Embryonic facial prominence (tissue), 1 donor: ENCODE measurements at regions not wholly inside any gene's neighbourhood (a gene's known extent, or its start where the extent isn't known, plus 50 kb on each side); places are given as distances from the start of the nearest gene placed in this dataset.

ENCODE experiments used
- DNase-seq: peaks from one replicate; pipeline ENCODE4 v3.0.0-alpha.2; 2016; ENCODE audit errors: extremely low spot score

DNA sequence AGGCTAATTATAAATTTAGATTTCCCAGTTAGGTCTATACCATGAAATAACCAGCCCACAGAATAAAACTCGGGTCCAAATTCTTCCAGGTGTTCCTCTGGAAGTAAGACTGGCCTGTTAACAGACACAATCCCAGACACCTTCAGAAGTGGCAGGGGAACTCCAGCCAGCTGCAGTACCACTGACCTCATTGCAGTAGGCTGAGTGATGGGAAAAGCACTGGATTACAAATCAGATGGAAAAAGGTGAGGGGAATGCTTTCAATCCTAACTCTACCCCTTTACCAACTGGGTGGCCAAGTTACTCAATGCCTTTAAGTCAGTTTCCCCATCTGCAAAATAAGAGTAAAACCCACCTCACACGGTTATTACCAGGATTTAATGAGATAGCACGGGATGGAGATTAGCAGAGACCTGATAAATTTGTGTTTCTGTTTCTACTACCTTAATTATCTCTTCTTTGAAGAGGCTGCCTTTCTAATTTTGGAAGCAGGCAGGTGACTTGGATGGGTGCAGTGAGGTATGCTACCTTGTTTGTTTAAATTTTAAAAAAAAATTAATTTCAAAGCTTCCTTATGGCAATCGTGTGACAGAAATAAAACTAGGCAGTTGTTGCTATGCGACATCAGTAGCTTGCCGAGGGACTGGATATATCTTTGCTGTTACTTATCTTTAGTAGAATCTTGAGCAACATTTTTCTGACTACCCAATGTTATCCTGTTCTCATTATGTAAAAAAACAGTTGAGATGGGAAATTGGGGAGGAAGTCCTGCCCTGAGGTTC lies 167.3 kb upstream of the GRIN2B start:
- no peak for DNase-seq

DNA sequence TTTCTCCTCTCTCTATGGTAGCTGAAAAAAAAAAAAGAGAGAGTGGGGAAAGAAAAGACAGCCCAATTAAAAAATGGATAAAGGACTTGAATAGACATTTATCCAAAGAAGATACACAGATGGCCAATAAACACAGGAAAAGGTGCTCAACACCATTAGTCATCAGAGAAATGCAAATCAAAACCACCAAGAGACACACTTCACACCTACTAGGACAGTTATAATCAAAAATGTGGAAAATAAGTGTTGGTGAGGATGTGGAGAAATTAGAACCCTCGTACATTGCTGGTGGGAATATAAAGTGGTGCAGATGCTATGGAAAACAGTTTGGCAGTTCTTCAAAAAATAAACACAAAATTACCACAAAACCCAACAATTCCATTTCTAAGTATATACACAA lies 172.4 kb upstream of the GRIN2B start:
- DNase-seq, result no peak

DNA sequence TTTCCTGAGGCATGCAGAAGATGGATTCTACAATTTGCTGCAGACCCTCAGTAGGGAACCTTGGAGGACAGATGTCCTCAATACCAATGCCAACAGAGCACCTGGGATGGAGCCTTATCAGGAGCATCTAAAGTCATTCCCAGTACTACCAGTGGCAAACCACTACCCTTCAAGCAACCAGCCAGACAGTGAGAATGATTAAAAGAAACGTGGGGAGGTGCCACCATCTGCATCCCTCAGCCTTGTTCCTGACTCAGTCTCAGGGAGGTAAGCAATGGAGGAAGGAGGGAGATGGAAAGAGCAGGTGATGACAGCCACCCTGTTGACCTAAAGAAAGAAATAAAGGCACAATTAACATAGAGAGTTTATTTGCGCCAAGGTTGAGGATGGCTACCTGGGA lies 175.2 kb upstream of the GRIN2B start:
- no peak for DNase-seq

DNA sequence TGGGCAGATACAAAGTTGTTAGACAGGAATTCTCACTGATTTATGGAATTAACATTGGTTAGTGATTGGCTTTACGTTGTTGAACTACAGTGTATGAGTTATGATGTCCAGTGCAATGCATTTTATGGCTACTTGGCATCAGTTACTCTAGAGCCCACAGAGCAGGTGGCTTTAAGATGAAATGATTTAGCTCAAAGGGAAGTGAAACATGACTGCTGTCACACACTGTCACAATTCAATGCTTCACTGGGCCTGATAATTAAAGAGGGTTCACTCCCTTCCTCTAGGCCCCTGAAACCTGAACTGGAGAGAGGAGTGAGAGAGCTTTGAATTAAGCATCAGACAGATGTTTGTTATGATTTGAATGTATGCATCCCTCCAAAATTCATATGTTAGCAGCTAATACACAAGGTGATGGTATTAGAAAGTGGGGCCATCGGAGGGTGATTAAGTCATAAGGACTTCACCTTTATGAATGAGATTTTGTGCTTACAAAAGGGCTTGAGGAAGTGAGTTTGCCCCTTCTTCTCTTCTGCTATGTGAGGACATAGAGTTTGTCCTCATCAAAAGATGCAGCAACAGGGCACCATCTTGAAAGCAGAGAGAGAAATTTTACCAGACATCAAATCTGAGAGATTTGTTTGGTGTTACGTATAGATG lies 175.8 kb upstream of the GRIN2B start:
- no peak for DNase-seq

- DNase-seq, result no peak
Observed at GRCh38 chr12:14164266-14164665, 182.9 kb upstream of the GRIN2B start.

DNA sequence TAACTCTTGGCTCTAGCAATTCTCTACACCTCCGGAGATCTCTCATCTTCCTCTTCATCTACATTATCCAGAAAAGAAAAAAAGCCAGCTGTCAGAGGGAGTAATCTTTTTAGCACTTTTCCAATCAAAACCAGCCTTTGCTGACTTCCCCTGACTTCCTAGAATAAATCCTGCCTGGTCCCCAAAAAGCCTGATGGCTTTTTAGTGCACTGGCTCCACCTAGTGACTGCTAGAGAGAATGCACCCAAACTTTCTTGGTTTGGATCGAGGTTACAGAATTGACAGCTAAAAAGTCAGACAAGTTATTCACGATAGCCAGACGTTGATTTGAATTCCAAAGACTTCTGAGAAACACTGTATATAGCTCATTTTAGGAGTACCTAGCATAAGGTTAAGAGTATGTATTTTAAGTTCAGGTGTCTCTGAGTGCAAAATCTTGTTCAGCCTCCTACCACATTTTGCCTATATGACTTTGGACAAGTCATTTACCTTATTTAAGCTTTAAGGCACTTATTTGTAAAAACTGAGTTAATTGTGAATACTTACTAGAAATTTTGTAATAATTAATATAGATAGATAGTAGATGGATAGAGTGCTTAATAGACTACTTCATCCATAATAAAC lies 185.7 kb upstream of the GRIN2B start:
- peak; percentile 53 for DNase-seq

- no peak for DNase-seq
Observed at GRCh38 chr12:14169281-14169680, 187.9 kb upstream of the GRIN2B start.

- no peak for DNase-seq
Observed at GRCh38 chr12:14171106-14171505, 189.7 kb upstream of the GRIN2B start.

- DNase-seq, result no peak
Observed at GRCh38 chr12:14175206-14175605, 190.3 kb upstream of the ATF7IP start.

GRCh38 chr12:14185427-14186192 lies 179.9 kb upstream of the ATF7IP start:
- DNase-seq, result peak; percentile 43

DNA sequence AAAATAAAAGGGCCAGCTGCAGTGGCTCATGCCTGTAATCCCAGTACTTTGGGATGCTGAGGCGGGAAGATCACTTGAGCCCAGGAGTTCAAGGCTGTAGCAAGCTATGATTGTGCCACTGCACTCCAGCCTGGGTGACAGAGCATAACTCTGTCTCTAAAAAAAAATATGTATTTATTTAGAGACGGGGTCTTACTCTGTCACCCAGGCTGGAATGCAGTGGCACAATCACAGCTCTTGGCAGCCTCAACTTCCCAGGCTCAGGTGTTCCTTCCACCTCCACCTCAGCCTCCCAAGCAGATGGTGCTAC lies 179.3 kb upstream of the ATF7IP start:
- DNase-seq, result no peak

- DNase-seq, result no peak
Observed at GRCh38 chr12:14187002-14187401, 178.5 kb upstream of the ATF7IP start.

- no peak for DNase-seq
Observed at GRCh38 chr12:14187966-14188365, 177.5 kb upstream of the ATF7IP start.

DNA sequence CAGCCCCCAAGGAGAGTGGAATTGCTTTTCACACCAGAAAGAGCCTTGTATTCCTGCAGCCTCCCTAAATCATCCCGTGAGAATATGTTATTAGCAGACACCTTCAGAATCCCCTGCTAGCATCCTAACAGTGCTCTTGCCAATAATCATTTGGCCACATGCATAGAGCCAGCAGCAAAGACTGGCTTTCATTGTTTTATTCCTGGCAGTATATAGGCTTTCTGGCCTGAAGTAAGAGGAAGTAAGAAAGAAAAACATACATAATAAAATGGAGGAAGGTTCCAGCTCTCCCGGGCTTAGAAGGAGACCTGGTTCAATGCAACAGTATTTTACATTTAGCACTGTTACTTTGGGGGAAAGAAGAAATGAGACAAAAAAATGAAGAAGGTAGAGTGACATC lies 176.7 kb upstream of the ATF7IP start:
- no peak for DNase-seq

- DNase-seq, result no peak
Observed at GRCh38 chr12:14190694-14191093, 174.8 kb upstream of the ATF7IP start.

DNA sequence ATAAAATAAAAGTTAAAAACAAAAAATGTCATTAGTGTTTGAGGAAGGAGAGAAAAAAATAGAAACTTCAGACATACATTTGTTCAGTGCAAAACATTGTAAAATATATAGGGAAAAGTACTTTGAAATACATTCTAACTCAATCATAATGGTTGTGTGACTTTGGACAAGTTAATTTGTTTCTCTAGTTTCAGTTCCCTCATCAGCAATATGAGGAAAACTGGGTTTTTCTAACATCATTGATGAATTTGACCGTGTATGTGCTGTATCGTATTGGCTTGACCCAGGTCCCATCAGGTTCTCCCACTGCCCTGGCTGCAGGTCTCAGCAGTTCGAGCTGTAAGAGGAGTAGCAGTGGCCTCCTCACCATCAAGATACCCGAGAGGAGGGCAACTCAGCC lies 173.9 kb upstream of the ATF7IP start:
- no peak for DNase-seq

- DNase-seq, result no peak
Observed at GRCh38 chr12:14193639-14194038, 171.8 kb upstream of the ATF7IP start.

GRCh38 chr12:14194572-14194971 lies 170.9 kb upstream of the ATF7IP start:
- DNase-seq, result no peak

DNA sequence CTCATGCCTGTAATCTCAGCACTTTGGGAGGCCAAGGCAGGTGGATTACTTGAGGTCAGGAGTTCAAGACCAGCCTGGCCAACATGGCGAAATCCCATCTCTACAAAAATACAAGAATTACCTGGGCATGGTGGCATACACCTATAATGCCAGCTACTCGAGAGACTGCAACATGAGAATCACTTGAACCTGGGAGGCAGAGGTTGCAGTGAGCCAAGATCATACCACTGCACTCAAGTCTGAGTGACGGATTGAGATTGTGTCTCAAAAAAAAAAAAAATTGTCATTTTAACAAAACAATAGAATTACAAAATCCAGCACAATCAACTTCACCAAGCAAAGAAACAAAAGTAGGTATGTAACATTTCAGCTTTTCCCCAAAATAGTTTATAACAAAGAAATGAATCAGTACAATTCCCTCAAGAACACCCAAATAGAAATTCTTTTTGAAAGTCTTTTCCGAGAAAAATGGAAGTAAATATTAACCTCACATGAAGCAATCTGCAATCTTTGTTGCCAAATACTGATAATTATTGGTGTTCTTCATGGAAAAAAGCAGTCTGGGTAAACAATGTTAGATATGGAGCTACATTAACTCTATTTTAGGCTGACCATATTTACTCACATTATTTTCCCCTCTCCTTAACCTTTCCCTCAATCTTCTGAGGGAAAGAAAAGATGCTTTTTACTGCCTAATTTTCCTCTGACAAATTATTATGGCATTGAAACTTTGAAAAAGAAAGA lies 165.9 kb upstream of the ATF7IP start:
- DNase-seq, result no peak

GRCh38 chr12:14200598-14200997 lies 164.9 kb upstream of the ATF7IP start:
- DNase-seq, result no peak

DNA sequence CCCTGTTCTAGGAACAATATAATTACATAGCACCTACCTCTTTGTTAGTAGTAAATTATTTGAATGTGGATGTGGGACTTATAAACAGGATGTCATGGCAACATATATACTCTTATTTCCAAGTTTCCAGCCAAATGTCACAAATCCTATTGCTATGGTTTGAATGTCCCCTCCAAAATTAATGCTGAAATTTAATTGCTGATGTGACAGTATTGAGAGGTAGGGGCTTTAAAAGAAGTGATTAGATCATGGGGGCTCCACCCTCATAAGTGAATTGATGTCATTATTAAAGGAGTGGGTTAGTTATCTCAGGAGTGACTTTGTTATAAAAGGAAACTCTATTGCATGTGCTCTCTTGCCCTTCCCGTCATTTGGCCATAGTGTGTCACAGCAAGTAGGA lies 164.2 kb upstream of the ATF7IP start:
- DNase-seq, result no peak
